GM23248 (cell line): ENCODE measurements at regions not wholly inside any gene's neighbourhood (a gene's known extent, or its start where the extent isn't known, plus 50 kb on each side); places are given as distances from the start of the nearest gene placed in this dataset.

Experiments
- EZH2 ChIP-seq: fragments of 200-600 bp; sonication (generic); IDR thresholded peaks from 2 replicates; pipeline ENCODE4 v1.6.1; 2018; ENCODE audit warnings: antibody characterized with exemption, mild to moderate bottlenecking; ENCODE audit not compliant: insufficient read depth, poor library complexity, severe bottlenecking
- EZH2phosphoT487 ChIP-seq: fragments of 200-600 bp; sonication (generic); IDR thresholded peaks from 2 replicates; pipeline ENCODE4 v1.6.1; 2018; ENCODE audit warnings: antibody characterized with exemption, moderate library complexity, mild to moderate bottlenecking, low read depth; ENCODE audit not compliant: insufficient read depth

DNA sequence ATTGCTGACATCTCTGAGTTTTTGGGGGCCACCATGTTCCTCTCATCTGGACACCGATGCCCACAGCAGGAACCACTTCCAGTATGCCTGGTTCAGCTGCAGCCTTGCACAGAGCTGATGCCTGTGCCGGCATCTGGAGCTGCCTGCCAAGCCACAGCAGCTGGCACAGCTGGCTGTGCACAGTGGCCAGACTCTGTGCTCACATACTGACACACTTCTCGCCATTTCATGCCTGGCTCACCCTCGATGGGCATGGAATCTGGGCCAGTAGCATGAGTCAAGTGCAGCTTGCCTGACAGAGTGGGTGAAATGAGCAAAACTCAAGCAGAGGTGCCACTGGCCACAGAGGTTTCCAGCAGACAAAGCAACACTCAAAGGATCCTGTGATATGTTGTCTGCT is 863.4 kb downstream of the DNAH5 start:
- TF ChIP-seq EZH2phosphoT487 = no peak
- TF ChIP-seq EZH2 = no peak
